ENCODE measurements at regions not wholly inside any gene's neighbourhood (a gene's known extent, or its start where the extent isn't known, plus 50 kb on each side); places are given as distances from the start of the nearest gene placed in this dataset.
"Not testable (repeated sequence)": the region's sequence is repeated elsewhere in the genome, so short reads cannot be mapped to it uniquely, and the experiment has no call there.

GRCh38 chr13:89465366-89465765 lies 1794.2 kb downstream of the SLITRK5 start:
- DNase-seq (ENCODE audit: low read depth) = peak; percentile 86

- no peak for DNase-seq (ENCODE audit: low read depth)
Measured at GRCh38 chr13:89468081-89468480, 1796.9 kb downstream of the SLITRK5 start.

GRCh38 chr13:89470901-89471300 lies 1799.7 kb downstream of the SLITRK5 start:
- DNase-seq (ENCODE audit: low read depth) = no peak

- DNase-seq (ENCODE audit: low read depth) = no peak
Measured at GRCh38 chr13:89474432-89474831, 1803.3 kb downstream of the SLITRK5 start.

GRCh38 chr13:89486065-89486464 lies 1814.9 kb downstream of the SLITRK5 start:
- DNase-seq (ENCODE audit: low read depth) = no peak

GRCh38 chr13:89486709-89487108 lies 1815.5 kb downstream of the SLITRK5 start:
- DNase-seq (ENCODE audit: low read depth) = no peak

GRCh38 chr13:89490661-89491060 lies 1819.5 kb downstream of the SLITRK5 start:
- DNase-seq (ENCODE audit: low read depth) = peak; percentile 35

GRCh38 chr13:89496478-89496877 lies 1825.3 kb downstream of the SLITRK5 start:
- no peak for DNase-seq (ENCODE audit: low read depth)

GRCh38 chr13:89497658-89498057 lies 1826.5 kb downstream of the SLITRK5 start:
- DNase-seq (ENCODE audit: low read depth) = no peak

- no peak for DNase-seq (ENCODE audit: low read depth)
Measured at GRCh38 chr13:89502286-89502685, 1831.1 kb downstream of the SLITRK5 start.

GRCh38 chr13:89514534-89515312 lies 1832.8 kb upstream of the MIR17HG start:
- peak; percentile 97 for DNase-seq (ENCODE audit: low read depth)

GRCh38 chr13:89515948-89516347 lies 1831.5 kb upstream of the MIR17HG start:
- no peak for DNase-seq (ENCODE audit: low read depth)

GRCh38 chr13:89518289-89519077 lies 1829.0 kb upstream of the MIR17HG start:
- DNase-seq (ENCODE audit: low read depth) = no peak

- peak; percentile 28 for DNase-seq (ENCODE audit: low read depth)
Measured at GRCh38 chr13:89520468-89520867, 1827.0 kb upstream of the MIR17HG start.

- not testable (repeated sequence) for DNase-seq (ENCODE audit: low read depth)
Measured at GRCh38 chr13:89521672-89522071, 1825.8 kb upstream of the MIR17HG start.

- DNase-seq (ENCODE audit: low read depth) = no peak
Measured at GRCh38 chr13:89541091-89542030, 1806.1 kb upstream of the MIR17HG start.

GRCh38 chr13:89550938-89551337 lies 1796.5 kb upstream of the MIR17HG start:
- DNase-seq (ENCODE audit: low read depth) = peak; percentile 91

- no peak for DNase-seq (ENCODE audit: low read depth)
Measured at GRCh38 chr13:89554801-89555200, 1792.7 kb upstream of the MIR17HG start.

GRCh38 chr13:89565476-89566100 lies 1781.9 kb upstream of the MIR17HG start:
- DNase-seq (ENCODE audit: low read depth) = no peak

GRCh38 chr13:89567025-89567424 lies 1780.5 kb upstream of the MIR17HG start:
- no peak for DNase-seq (ENCODE audit: low read depth)

- no peak for DNase-seq (ENCODE audit: low read depth)
Measured at GRCh38 chr13:89568276-89568675, 1779.2 kb upstream of the MIR17HG start.

All from renal cortical epithelial cell (primary cell).